Mononuclear cell (primary cell): ENCODE measurements at regions not wholly inside any gene's neighbourhood (a gene's known extent, or its start where the extent isn't known, plus 50 kb on each side); places are given as distances from the start of the nearest gene placed in this dataset.
"Not testable (repeated sequence)": the region's sequence is repeated elsewhere in the genome, so short reads cannot be mapped to it uniquely, and the experiment has no call there.

Experiments
- H3K27me3 ChIP-seq: 2 replicates; pipeline ENCODE4 v1.6.0; 2011; ENCODE audit warnings: low read length, control low read depth; ENCODE audit not compliant: insufficient read depth
- H3K4me1 ChIP-seq: 2 replicates; pipeline ENCODE4 v1.5.1; 2011; ENCODE audit warnings: mild to moderate bottlenecking, low read length, control low read depth; ENCODE audit not compliant: insufficient read depth
- H3K4me3 ChIP-seq: 2 replicates; pipeline ENCODE4 v1.5.1; 2011; ENCODE audit warnings: mild to moderate bottlenecking, low read length, moderate library complexity
- H3K9me3 ChIP-seq: 2 replicates; pipeline ENCODE4 v1.5.1; 2011; ENCODE audit warnings: low read depth, mild to moderate bottlenecking, control low read depth, low read length

DNA sequence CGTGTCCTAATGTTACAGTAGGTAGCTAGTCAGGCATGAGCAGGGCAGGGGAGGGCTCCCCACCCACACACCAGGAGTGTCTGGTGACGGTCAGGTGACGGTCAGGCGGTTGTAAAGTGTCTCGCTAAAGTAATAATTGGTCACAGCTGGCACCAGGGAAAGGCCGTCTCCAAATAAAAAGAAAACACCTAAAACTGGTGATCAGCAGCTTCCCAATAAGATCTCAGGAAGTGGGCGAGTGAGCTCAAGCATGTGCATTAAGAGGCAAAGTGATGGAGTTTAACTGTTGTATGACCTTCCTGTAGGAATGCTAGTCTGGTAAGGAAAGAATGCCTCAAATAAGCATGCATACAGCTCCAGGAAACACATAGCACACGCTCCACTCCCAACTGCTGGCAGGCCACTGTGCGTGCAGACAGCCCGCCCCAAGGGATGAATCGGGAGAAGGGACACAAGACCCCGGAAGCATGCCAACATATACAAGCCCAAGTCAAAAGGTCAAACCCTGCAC lies 177.1 kb downstream of the RNF144A start:
- Histone ChIP-seq H3K9me3 (no peaks in the 10 kb centered on the region), H3K27me3 (no peaks in the 10 kb centered on the region), H3K4me3 (no peak overlapping the region), H3K4me1 (peaks cover 8% of the 10 kb centered on the region)

DNA sequence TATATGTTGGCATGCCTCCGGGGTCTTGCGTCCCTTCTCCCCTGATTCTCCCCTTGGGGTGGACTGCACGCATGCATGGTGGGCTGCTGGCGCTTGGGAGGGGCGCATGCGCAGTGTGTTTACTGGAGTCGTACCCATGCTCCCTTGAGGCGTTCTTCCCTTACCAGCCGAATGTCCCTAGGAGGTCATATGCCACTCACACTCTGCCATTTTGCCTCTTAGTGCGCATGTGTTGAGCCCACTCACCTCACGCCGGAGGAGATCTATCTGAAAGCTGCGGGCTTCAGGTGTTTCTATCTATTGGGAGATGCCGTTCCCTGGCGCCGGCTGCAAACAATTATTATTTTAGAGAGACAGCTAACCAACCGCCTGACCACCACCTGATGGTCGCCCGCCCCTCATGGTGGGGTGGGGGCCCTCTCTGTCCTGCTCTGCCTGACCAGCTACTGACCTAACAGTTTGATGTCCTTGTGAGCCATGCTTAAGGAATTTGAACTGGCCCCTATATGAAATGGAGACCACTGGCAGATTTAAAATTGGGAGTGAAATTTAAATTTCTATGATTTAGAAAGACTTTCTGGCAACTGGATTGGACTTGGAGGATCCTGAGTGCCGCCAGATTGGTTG lies 179.6 kb downstream of the RNF144A start:
- Histone ChIP-seq H3K4me3 (no peak overlapping the region), H3K27me3 (no peaks in the 10 kb centered on the region), H3K4me1 (peaks cover 8% of the 10 kb centered on the region), H3K9me3 (no peaks in the 10 kb centered on the region)

DNA sequence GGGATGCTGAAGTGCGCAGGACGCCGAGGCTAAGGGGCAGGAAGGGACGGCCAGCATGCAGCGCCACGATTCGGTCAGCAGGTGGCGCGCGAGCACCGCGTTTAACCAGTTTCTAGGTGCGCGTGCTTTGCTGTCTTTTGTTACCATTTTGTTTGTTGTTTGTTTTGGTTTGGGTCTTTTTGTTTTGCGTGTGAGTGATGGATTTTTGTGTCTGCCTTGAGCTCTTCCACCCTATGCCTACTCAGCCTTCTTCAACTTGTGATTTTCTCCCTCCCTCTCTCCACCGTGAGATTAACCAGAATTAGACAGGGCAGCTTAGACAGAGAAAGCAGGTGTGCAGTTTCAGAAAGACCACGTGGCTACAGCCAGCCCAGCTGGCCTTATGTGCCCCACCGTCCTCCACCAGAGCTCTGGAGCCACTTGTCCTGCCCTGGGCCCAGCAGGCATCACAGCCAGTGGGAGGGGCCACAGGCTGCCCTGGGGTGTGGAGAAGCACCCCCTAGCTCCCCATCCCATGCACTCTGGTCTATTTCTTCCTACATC lies 180.2 kb downstream of the RNF144A start:
- no peaks in the 10 kb centered on the region for H3K9me3 ChIP-seq
- H3K4me3 ChIP-seq = no peak overlapping the region
- no peaks in the 10 kb centered on the region for H3K27me3 ChIP-seq
- H3K4me1 ChIP-seq = peaks cover 8% of the 10 kb centered on the region

DNA sequence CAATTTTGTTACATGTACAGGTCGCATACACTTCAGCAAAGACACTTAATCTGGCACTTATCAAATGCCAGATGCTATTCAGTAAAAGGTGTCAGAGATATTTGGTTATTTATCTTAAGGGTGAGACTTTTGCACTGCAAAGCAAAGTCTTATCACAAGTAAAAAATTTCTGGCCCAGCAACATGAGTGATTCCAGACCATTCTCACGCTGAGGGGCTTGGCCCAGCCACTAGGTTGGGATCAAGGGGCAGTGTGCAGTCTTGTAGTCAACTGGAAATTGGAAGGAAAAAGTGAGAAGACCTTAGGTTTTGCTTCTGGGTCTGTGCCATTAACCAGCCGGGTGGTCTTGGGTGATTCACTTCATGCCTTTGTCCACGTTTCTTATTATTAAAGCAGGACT lies 181.6 kb downstream of the RNF144A start:
- no peak overlapping the region for H3K4me3 ChIP-seq
- no peaks in the 10 kb centered on the region for H3K27me3 ChIP-seq
- peaks cover 8% of the 10 kb centered on the region for H3K4me1 ChIP-seq
- no peaks in the 10 kb centered on the region for H3K9me3 ChIP-seq

DNA sequence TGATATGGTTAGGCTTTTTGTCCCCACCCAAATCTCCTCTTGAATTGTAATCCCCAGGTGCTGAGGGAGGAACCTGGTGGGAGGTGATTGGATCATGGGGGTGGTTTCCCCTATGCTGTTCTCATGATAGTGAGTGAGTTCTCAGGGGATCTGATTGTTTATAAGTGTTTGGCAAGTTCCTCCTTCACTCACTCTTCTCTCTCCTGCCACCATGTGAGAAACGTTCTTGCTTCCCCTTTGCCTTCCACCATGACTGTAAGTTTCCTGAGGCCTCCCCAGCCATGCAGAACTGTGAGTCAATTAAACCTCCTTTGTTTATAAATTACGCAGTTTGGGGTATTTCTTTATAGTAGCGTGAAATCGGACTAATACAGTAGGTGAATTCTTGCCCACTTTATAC lies 182.5 kb downstream of the RNF144A start:
- H3K27me3 ChIP-seq, H3K9me3 ChIP-seq, H3K4me3 ChIP-seq, H3K4me1 ChIP-seq: not testable (repeated sequence)

DNA sequence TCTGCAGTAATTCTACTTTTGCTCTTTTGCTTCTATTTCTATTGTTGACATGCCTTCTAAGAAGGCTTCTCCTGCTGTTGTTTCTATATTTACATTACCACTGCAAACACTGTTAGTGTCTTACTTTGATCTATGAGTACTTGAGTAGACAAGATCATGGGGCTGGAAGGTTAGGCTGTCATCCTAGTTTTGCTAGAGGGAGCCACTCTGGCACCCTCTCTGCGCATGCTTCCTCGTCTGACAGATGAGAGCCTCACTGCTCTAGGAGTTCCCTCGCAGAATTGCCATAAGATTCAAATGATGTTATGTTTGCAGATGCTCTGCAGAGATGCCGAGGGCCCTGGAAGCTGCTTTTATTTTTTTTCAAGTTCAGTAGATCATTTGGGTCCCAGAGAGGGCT lies 185.6 kb downstream of the RNF144A start:
- Histone ChIP-seq H3K4me1 (no peaks in the 10 kb centered on the region), H3K27me3 (no peaks in the 10 kb centered on the region), H3K9me3 (no peaks in the 10 kb centered on the region), H3K4me3 (no peak overlapping the region)

DNA sequence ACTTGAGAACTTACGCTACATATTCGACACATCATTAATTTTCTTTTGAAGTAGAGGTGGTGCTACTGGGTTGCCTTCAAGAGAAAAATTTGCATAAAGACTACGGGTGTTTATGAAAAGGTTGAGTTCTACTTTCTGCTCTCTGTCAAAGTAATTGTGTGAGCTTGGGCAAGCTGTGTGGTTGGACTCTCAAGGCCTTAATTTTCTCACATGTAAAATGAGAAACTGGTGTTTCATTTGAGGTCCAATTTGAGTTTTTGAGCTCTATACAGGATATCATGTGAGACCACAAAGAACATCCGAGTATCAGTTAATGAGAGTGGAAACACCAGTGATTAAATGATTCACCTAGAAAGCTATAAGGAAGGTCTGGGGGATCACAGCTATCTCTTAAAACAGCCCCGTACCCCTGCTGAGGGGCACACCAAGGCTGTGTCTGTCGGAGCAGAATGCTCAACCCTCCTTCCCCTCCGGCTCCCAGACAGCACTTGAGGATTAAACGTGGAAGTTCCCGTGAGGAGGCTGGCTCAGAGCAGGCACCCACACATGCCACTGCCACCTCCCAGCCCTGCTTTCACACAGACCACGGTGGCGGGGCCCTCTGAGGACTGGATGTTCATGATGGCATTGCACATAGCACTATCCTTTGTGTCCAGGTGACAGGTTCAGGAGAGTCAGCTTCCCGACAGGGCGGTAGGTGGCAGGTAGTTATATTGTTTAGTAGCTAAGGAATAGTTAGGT lies 191.8 kb downstream of the RNF144A start:
- H3K9me3 ChIP-seq = no peaks in the 10 kb centered on the region
- H3K4me1 ChIP-seq = no peaks in the 10 kb centered on the region
- no peaks in the 10 kb centered on the region for H3K27me3 ChIP-seq
- H3K4me3 ChIP-seq = no peak overlapping the region

DNA sequence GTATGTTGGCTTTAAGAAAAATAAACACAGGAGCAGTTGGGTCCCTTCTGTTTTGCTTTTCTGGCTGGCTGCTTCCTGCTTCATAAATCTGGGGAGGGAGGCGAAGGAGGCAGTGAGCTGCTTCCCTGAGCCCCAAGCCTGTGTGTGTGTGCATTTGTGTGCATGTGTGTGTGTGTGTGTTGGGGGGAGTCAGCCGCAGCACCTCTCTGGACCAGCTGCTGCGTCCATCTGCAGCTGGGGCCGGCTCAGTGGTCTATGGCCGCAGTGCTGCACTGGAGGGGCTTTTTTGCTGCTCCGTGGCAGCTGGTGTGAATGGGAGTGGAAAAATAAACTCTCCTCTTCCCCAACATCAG lies 192.3 kb downstream of the RNF144A start:
- Histone ChIP-seq H3K27me3 (no peaks in the 10 kb centered on the region), H3K4me1 (no peaks in the 10 kb centered on the region), H3K4me3 (no peak overlapping the region), H3K9me3 (no peaks in the 10 kb centered on the region)

DNA sequence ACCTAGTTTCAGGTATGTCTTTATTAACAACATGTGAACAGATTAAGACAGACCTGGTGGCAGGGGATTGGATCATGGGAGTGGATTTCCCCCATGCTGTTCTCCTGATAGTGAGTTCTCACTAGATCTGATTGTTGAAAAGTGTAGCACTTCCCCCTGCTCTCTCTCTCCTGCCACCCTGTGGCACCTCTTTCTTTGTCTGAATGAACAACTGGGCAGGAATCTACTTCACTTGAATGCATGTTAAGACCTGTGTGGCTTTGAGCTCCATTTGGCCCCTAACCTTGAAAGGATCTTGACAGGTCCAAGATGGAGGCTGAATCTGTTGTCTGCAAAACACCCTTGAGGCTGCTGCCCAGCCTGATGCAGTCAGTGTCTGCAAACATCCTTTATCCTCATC lies 194.4 kb downstream of the RNF144A start:
- no peaks in the 10 kb centered on the region for H3K4me1 ChIP-seq
- H3K4me3 ChIP-seq = no peak overlapping the region
- H3K27me3 ChIP-seq = no peaks in the 10 kb centered on the region
- H3K9me3 ChIP-seq = no peaks in the 10 kb centered on the region

DNA sequence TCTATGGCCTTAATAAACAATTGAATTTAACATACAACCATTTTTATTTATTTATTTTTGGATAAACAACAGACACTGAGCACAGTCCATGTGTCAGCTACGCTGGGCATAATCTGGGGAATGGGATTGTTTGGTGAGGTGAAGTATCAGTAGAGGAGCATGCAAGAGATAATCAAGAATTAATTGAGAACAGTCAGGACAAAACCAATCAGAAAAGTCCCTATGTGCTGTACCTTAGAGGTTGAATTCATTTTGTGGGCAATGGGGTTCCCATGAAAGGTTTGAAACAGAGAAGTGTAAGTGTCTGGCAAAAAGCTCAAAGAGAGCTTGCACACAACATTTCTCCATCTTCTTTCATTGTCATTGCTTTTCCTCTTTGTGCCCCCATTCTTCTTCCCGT lies 198.2 kb downstream of the RNF144A start:
- Histone ChIP-seq H3K9me3 (no peaks in the 10 kb centered on the region), H3K27me3 (no peaks in the 10 kb centered on the region), H3K4me3 (no peak overlapping the region), H3K4me1 (no peaks in the 10 kb centered on the region)

DNA sequence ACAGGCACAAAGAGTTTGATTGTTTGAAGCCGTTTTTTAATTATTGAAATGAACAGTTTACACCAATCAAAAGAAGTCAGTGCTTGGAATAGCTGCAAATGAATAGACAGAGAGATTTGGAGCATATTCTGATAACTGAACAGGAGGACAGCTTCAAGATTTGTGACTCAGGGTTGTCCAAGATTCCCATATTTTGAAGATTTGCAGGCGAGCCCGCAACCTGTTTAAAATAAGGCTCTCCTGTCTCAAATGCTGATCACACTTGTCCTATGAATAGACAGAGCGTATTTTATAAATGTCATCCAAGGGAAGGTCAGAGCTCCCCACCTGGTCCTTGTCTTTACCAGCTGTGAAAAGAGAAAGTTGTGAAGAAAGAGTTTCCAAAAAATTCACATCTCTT lies 198.7 kb downstream of the RNF144A start:
- Histone ChIP-seq H3K4me3 (no peak overlapping the region), H3K27me3 (no peaks in the 10 kb centered on the region), H3K9me3 (no peaks in the 10 kb centered on the region), H3K4me1 (no peaks in the 10 kb centered on the region)

DNA sequence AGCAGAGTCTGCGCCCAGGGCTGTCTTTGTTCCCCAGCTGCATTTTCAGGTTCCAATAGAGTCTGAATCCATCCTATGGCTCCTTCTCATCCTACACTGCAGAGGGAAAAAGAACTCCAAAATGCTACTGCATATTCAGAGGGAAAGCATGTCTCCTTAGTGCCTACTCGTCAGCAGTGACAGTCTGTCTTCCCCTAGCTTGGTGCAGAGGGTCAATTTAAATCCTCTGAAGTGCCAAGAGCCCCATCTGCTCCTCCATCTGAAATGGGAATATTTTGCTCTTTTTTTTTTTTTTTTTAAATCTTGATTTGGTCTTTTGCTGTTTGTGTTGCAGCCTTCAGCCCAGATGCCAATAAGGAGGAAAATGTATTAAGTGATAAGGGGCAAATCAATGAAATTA lies 199.3 kb downstream of the RNF144A start:
- Histone ChIP-seq H3K27me3 (no peaks in the 10 kb centered on the region), H3K9me3 (no peaks in the 10 kb centered on the region), H3K4me3 (no peak overlapping the region), H3K4me1 (no peaks in the 10 kb centered on the region)

DNA sequence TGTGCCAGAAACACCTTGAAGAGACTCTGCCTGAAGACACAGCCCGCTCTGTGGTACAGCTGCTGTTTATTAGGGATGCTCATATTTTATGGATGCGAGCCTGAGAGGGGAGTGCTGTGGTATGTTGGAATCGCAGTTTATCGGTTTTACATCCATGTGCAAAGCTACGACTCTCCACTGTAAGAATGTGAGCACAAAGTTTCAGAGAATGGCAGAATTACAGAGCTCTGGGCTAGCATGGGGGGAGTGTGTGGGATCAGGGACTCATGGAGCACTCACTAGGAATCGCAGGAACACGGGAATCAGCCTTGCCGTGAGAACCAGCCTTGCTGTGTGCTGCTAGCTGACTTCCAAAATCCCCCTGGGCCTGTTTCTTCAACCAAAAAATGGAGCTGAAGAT lies 199.9 kb downstream of the RNF144A start:
- H3K4me3 ChIP-seq = no peak overlapping the region
- no peaks in the 10 kb centered on the region for H3K4me1 ChIP-seq
- no peaks in the 10 kb centered on the region for H3K27me3 ChIP-seq
- H3K9me3 ChIP-seq = no peaks in the 10 kb centered on the region

DNA sequence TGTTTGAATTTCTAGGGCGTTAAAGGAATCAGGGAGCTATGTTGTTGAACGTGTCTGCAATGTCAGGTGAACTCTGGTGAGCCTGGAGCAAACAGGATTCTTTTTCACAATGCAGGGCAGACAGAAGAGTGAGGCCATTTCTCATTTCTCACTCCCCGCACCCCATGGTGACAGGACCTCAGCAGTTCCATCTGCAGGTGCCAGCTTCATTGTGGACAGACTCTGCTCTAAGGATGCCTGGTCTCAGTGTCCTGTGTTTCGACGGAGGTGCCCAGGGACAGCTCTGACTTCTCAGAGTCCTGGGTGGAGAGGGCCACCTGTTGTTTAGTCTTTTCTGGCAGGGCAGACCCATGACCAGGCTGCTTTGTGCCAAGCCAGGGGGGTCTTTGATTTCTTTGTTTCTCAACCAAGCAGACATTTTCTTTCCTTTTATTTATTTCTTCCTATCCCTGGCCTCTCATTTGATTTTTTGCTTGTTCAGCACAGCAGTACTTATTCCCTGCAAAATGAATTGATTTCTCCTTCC lies 201.5 kb downstream of the RNF144A start:
- Histone ChIP-seq H3K27me3 (no peaks in the 10 kb centered on the region), H3K4me3 (no peak overlapping the region), H3K9me3 (no peaks in the 10 kb centered on the region), H3K4me1 (no peaks in the 10 kb centered on the region)

DNA sequence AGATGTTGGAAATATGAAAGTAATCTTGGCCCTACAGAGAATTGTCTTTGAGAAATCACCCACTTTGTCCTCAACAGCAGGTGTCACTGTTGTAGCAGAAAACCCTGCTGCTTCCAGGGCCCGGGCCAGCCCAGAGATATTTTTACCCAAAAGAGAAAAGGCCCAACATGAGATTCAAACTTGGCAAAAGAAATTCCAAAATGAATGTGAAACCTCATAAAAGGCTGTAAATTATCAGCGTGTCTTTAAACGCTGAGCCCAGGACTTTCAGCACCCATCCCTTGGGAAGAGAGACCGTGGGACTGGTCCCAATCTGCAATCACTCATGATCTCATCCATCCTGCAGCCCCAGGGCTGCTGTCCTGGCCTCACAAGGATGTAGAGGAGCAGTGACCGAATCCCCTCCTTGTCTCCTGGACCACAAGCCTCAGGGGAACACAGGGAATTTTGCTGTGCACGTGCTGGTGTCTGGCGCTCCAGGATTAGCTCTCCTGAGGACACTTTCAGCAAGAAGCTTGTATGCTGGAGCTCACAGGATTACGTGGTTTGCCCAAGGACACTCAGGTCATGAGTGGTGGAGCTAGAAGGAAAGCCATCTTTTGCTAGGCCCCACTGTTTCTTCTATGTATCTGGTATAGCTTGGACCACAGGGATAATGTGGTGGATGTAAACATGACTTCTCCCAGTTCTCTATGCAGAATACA lies 202.1 kb downstream of the RNF144A start:
- Histone ChIP-seq H3K27me3 (no peaks in the 10 kb centered on the region), H3K9me3 (no peaks in the 10 kb centered on the region)

More for the DNA sequence above, 202.1 kb downstream of the RNF144A start:
- Histone ChIP-seq H3K4me1 (no peaks in the 10 kb centered on the region), H3K4me3 (no peak overlapping the region)
